ENCODE measurements at regions not wholly inside any gene's neighbourhood (a gene's known extent, or its start where the extent isn't known, plus 50 kb on each side); places are given as distances from the start of the nearest gene placed in this dataset.

DNA sequence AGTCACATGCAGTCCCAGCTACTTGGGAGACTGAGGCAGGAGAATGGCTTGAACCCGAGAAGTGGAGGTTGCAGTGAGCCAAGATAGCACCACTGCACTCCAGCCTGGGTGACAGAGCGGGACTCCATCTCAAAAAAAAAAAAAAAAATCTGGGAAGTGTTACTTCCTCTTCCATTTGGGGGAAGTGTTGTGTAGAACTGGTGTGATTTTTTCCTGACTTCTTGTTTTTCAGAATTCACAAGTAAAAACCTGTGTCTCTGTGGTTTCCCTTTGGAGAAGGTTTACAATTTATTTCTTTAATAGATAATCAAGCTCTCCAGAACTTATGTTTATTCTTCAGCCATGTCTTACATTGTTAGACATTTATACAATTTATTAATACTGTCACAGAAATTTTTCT lies 396.1 kb downstream of the BRD1 start:
- Histone ChIP-seq H3F3A (ENCODE audit: low read depth) (no peaks in the 10 kb centered on the region), H3K4me3 (ENCODE audit: low read length, poor library complexity, severe bottlenecking) (no peak overlapping the region), H3K4me1 (ENCODE audit: insufficient read depth, low read length, poor library complexity, severe bottlenecking) (no peaks in the 10 kb centered on the region), H3K79me2 (ENCODE audit: insufficient read depth, low read length) (no peaks in the 10 kb centered on the region), H3K4me2 (ENCODE audit: low read depth, low read length, poor library complexity, severe bottlenecking) (no peak overlapping the region), H2AFZ (ENCODE audit: low read length) (no peak overlapping the region), H3K27me3 (ENCODE audit: insufficient read depth, low read length, poor library complexity, severe bottlenecking) (no peaks in the 10 kb centered on the region), H3K9me3 (ENCODE audit: insufficient read depth, low read depth, low read length) (no peaks in the 10 kb centered on the region; the same call in 1 of the 2 replicates), H3K9ac (ENCODE audit: low read depth, low read length, poor library complexity, severe bottlenecking) (no peak overlapping the region), H4K20me1 (ENCODE audit: insufficient read depth, low read length, poor library complexity, severe bottlenecking) (no peaks in the 10 kb centered on the region), H3K36me3 (ENCODE audit: insufficient read depth, low read length) (no peaks in the 10 kb centered on the region), H3K9me2 (replicated peaks; ENCODE audit: low read depth, low read length) (no peaks in the 10 kb centered on the region)
- TF ChIP-seq CTCF (conservative IDR thresholded peaks at IDR 0.05; ENCODE audit: low read length): no peak
- TF ChIP-seq EZH2phosphoT487 (IDR thresholded peaks at IDR 0.05; ENCODE audit: borderline replicate concordance): no peak

- H3K9ac ChIP-seq (ENCODE audit: low read depth, low read length, poor library complexity, severe bottlenecking): no peak overlapping the region
- H3F3A ChIP-seq (ENCODE audit: low read depth): no peaks in the 10 kb centered on the region
- H3K9me3 ChIP-seq (ENCODE audit: insufficient read depth, low read depth, low read length): no peaks in the 10 kb centered on the region
- no peaks in the 10 kb centered on the region for H3K9me2 ChIP-seq (replicated peaks; ENCODE audit: low read depth, low read length)
- H3K27me3 ChIP-seq (ENCODE audit: insufficient read depth, low read length, poor library complexity, severe bottlenecking): no peaks in the 10 kb centered on the region
- no peak overlapping the region for H3K4me2 ChIP-seq (ENCODE audit: low read depth, low read length, poor library complexity, severe bottlenecking)
- H3K79me2 ChIP-seq (ENCODE audit: insufficient read depth, low read length): no peaks in the 10 kb centered on the region
- TF ChIP-seq EZH2phosphoT487 (IDR thresholded peaks at IDR 0.05; ENCODE audit: borderline replicate concordance) (no peak), CTCF (conservative IDR thresholded peaks at IDR 0.05; ENCODE audit: low read length) (peak; percentile 39)
- H3K4me3 ChIP-seq (ENCODE audit: low read length, poor library complexity, severe bottlenecking): no peak overlapping the region
- no peaks in the 10 kb centered on the region for H3K36me3 ChIP-seq (ENCODE audit: insufficient read depth, low read length)
- no peak overlapping the region for H2AFZ ChIP-seq (ENCODE audit: low read length)
- no peaks in the 10 kb centered on the region for H4K20me1 ChIP-seq (ENCODE audit: insufficient read depth, low read length, poor library complexity, severe bottlenecking)
- peaks cover 6% of the 10 kb centered on the region for H3K4me1 ChIP-seq (ENCODE audit: insufficient read depth, low read length, poor library complexity, severe bottlenecking)
These were observed 398.6 kb downstream of the BRD1 start for GRCh38 chr22:49429066-49429465.

GRCh38 chr22:49427941-49428340 lies 399.7 kb downstream of the BRD1 start:
- H2AFZ ChIP-seq (ENCODE audit: low read length): no peak overlapping the region
- no peak overlapping the region for H3K4me3 ChIP-seq (ENCODE audit: low read length, poor library complexity, severe bottlenecking)
- no peaks in the 10 kb centered on the region for H3K79me2 ChIP-seq (ENCODE audit: insufficient read depth, low read length)
- H3K36me3 ChIP-seq (ENCODE audit: insufficient read depth, low read length): no peaks in the 10 kb centered on the region
- H4K20me1 ChIP-seq (ENCODE audit: insufficient read depth, low read length, poor library complexity, severe bottlenecking): no peaks in the 10 kb centered on the region
- H3K9ac ChIP-seq (ENCODE audit: low read depth, low read length, poor library complexity, severe bottlenecking): no peak overlapping the region
- H3K4me2 ChIP-seq (ENCODE audit: low read depth, low read length, poor library complexity, severe bottlenecking): no peak overlapping the region
- no peaks in the 10 kb centered on the region for H3F3A ChIP-seq (ENCODE audit: low read depth)
- no peaks in the 10 kb centered on the region for H3K9me2 ChIP-seq (replicated peaks; ENCODE audit: low read depth, low read length)
- no peaks in the 10 kb centered on the region for H3K9me3 ChIP-seq (ENCODE audit: insufficient read depth, low read depth, low read length)
- no peaks in the 10 kb centered on the region for H3K27me3 ChIP-seq (ENCODE audit: insufficient read depth, low read length, poor library complexity, severe bottlenecking)
- no peak for TF ChIP-seq CTCF (conservative IDR thresholded peaks at IDR 0.05; ENCODE audit: low read length)
- no peak for TF ChIP-seq EZH2phosphoT487 (IDR thresholded peaks at IDR 0.05; ENCODE audit: borderline replicate concordance)
- peaks cover 11% of the 10 kb centered on the region for H3K4me1 ChIP-seq (ENCODE audit: insufficient read depth, low read length, poor library complexity, severe bottlenecking)
